ENCODE measurements at regions not wholly inside any gene's neighbourhood (a gene's known extent, or its start where the extent isn't known, plus 50 kb on each side); places are given as distances from the start of the nearest gene placed in this dataset.

DNA sequence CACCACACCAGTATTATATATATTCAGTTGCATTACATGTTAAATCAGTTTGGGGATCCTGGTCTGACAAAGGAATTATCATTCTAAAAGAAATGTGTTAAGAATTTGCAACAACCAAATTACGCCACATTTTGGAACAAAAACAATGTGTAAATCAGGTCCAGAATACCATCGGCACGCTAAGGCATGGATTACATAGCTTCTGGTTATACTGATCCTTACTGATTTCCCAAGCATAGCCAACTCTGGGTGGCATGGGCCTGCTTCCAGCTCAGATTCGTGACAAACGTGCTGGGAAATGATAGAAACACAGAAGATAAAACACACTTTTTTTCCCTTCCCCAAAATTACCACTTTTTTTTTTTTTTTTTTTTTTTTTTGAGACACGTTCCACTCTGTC lies 660.0 kb downstream of the SORCS1 start:
- H4K20me1 ChIP-seq (ENCODE audit: control insufficient read depth, insufficient read depth, low read depth, low read length): no peaks in the 10 kb centered on the region

DNA sequence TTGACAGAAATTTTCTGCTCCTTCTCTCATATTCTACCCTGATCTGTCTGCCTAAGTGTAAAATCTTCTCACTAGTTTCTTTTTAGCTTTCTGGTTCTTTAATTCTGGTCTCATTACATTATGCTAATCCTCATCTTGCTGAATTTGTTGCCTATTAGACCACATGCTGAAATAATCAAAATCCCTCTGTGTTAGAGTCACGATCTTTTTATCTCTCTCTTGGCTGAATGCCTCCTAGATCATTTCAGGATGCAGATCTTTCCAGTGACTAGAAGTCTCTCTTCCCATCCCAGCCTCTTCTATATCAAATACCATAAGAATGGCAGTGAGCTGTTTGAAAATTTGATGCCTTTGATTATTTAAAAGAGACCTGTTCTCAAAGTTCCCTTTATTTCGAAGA lies 661.9 kb downstream of the SORCS1 start:
- no peak overlapping the region for H3K27ac ChIP-seq (ENCODE audit: low read depth, low read length)
- no peak overlapping the region for H3K4me3 ChIP-seq (ENCODE audit: low read length)
- no peaks in the 10 kb centered on the region for H3K27me3 ChIP-seq (ENCODE audit: control insufficient read depth, low read length)
- H3K79me2 ChIP-seq (ENCODE audit: control insufficient read depth, low read length): no peaks in the 10 kb centered on the region
- no peaks in the 10 kb centered on the region for H3K36me3 ChIP-seq (ENCODE audit: control insufficient read depth, low read length)
- no peaks in the 10 kb centered on the region for H3F3A ChIP-seq (ENCODE audit: control insufficient read depth, insufficient read depth)
- no peaks in the 10 kb centered on the region for H3K4me1 ChIP-seq (ENCODE audit: control insufficient read depth, low read length)
- H3K9me2 ChIP-seq (replicated peaks; ENCODE audit: control insufficient read depth, low read length): no peaks in the 10 kb centered on the region
- no peaks in the 10 kb centered on the region for H3K9me3 ChIP-seq (ENCODE audit: control insufficient read depth, insufficient read depth, low read length)
- no peak for TF ChIP-seq EZH2phosphoT487 (IDR thresholded peaks at IDR 0.05; ENCODE audit: borderline replicate concordance, low read length)
- TF ChIP-seq, protein P1, sequence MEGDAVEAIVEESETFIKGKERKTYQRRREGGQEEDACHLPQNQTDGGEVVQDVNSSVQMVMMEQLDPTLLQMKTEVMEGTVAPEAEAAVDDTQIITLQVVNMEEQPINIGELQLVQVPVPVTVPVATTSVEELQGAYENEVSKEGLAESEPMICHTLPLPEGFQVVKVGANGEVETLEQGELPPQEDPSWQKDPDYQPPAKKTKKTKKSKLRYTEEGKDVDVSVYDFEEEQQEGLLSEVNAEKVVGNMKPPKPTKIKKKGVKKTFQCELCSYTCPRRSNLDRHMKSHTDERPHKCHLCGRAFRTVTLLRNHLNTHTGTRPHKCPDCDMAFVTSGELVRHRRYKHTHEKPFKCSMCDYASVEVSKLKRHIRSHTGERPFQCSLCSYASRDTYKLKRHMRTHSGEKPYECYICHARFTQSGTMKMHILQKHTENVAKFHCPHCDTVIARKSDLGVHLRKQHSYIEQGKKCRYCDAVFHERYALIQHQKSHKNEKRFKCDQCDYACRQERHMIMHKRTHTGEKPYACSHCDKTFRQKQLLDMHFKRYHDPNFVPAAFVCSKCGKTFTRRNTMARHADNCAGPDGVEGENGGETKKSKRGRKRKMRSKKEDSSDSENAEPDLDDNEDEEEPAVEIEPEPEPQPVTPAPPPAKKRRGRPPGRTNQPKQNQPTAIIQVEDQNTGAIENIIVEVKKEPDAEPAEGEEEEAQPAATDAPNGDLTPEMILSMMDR (IDR thresholded peaks at IDR 0.05; ENCODE audit: low read depth, low read length, poor library complexity, severe bottlenecking): no peak
- no peak overlapping the region for H3K4me2 ChIP-seq (ENCODE audit: low read length)
- no peaks in the 10 kb centered on the region for H4K20me1 ChIP-seq (ENCODE audit: control insufficient read depth, insufficient read depth, low read depth, low read length)

More for the DNA sequence above, 660.0 kb downstream of the SORCS1 start:
- H3K79me2 ChIP-seq (ENCODE audit: control insufficient read depth, low read length): no peaks in the 10 kb centered on the region
- H3K27ac ChIP-seq (ENCODE audit: low read depth, low read length): no peak overlapping the region
- H3K4me1 ChIP-seq (ENCODE audit: control insufficient read depth, low read length): no peaks in the 10 kb centered on the region
- H3K27me3 ChIP-seq (ENCODE audit: control insufficient read depth, low read length): no peaks in the 10 kb centered on the region
- no peaks in the 10 kb centered on the region for H3F3A ChIP-seq (ENCODE audit: control insufficient read depth, insufficient read depth)
- H3K4me2 ChIP-seq (ENCODE audit: low read length): no peak overlapping the region
- H3K9me2 ChIP-seq (replicated peaks; ENCODE audit: control insufficient read depth, low read length): no peaks in the 10 kb centered on the region
- no peak overlapping the region for H3K4me3 ChIP-seq (ENCODE audit: low read length)
- no peaks in the 10 kb centered on the region for H3K36me3 ChIP-seq (ENCODE audit: control insufficient read depth, low read length)
- TF ChIP-seq EZH2phosphoT487 (IDR thresholded peaks at IDR 0.05; ENCODE audit: borderline replicate concordance, low read length): no peak
- TF ChIP-seq, protein P1 (IDR thresholded peaks at IDR 0.05; ENCODE audit: low read depth, low read length, poor library complexity, severe bottlenecking): no peak
- no peaks in the 10 kb centered on the region for H3K9me3 ChIP-seq (ENCODE audit: control insufficient read depth, insufficient read depth, low read length)

DNA sequence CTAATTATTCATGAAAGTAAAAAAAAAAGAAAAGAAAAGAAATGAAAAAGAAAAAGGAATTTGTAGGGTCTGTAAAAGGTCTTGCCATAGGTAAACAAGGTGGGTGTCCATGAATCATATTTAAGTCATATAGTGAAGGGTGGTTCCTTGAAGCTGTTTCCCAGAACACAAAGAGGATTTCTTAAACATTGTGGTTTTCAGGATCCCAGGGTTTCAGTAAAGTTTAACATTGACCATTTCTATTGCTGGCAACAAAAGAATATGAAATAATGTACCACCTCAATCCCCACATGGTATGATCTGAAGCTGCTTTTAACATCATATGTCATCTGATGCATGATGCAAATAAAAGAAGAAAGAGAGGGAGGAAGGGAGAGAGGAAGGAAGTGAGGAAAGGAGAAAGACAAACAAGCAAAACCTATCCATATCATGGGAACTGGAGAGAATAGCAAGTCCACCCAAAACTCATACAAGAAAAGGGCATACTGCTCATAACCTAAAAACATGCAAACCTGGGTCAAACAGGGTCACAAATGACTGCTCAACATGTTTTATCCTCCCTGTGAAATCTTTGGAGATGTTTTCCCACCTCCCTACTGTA lies 663.5 kb downstream of the SORCS1 start:
- no peaks in the 10 kb centered on the region for H3K4me1 ChIP-seq (ENCODE audit: control insufficient read depth, low read length)
- H3K9me2 ChIP-seq (replicated peaks; ENCODE audit: control insufficient read depth, low read length): no peaks in the 10 kb centered on the region
- no peak overlapping the region for H3K27ac ChIP-seq (ENCODE audit: low read depth, low read length)
- no peaks in the 10 kb centered on the region for H3K27me3 ChIP-seq (ENCODE audit: control insufficient read depth, low read length)
- H3F3A ChIP-seq (ENCODE audit: control insufficient read depth, insufficient read depth): no peaks in the 10 kb centered on the region
- H3K79me2 ChIP-seq (ENCODE audit: control insufficient read depth, low read length): no peaks in the 10 kb centered on the region
- H3K4me2 ChIP-seq (ENCODE audit: low read length): no peak overlapping the region
- no peak for TF ChIP-seq EZH2phosphoT487 (IDR thresholded peaks at IDR 0.05; ENCODE audit: borderline replicate concordance, low read length)
- TF ChIP-seq, protein P1 (IDR thresholded peaks at IDR 0.05; ENCODE audit: low read depth, low read length, poor library complexity, severe bottlenecking): no peak
- H3K9me3 ChIP-seq (ENCODE audit: control insufficient read depth, insufficient read depth, low read length): no peaks in the 10 kb centered on the region
- no peak overlapping the region for H3K4me3 ChIP-seq (ENCODE audit: low read length)
- no peaks in the 10 kb centered on the region for H3K36me3 ChIP-seq (ENCODE audit: control insufficient read depth, low read length)
- no peaks in the 10 kb centered on the region for H4K20me1 ChIP-seq (ENCODE audit: control insufficient read depth, insufficient read depth, low read depth, low read length)
